ENCODE measurements at regions not wholly inside any gene's neighbourhood (a gene's known extent, or its start where the extent isn't known, plus 50 kb on each side); places are given as distances from the start of the nearest gene placed in this dataset.

- TF ChIP-seq POLR2A (IDR thresholded peaks at IDR 0.05; ENCODE audit: low read depth, low read length), result no peak
- no peak for TF ChIP-seq TAF1 (IDR thresholded peaks at IDR 0.05; ENCODE audit: low read depth, low read length)
- TF ChIP-seq POLR2AphosphoS5 (IDR thresholded peaks at IDR 0.05; ENCODE audit: low read depth, low read length), result no peak
Measured at GRCh38 chr20:53723621-53724020, 130.0 kb upstream of the ZNF217 start.
